ENCODE measurements at regions not wholly inside any gene's neighbourhood (a gene's known extent, or its start where the extent isn't known, plus 50 kb on each side); places are given as distances from the start of the nearest gene placed in this dataset.

DNA sequence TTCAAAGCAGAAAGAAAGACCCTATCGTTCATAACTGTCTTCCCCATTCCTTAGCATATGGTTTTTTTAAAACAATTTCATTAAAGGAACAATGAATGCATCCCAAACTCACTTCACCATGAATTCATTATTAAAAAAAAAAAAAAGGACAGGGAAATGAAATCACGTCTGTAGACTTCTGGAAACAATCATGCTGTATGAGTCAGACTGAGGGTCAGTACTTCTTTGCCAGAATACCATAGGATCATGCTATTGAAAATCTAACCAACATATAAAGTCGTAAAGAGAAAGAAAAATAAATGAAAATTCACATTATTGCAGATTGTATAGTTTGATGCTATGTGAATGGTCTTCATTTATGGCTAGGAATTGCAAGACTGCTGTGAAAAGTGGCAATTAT is 144.4 kb downstream of the PCDH18 start:
- TF ChIP-seq POLR2A (IDR thresholded peaks at IDR 0.05; ENCODE audit: low read depth, low read length), result no peak
- no peak for TF ChIP-seq POLR2AphosphoS5 (IDR thresholded peaks at IDR 0.05; ENCODE audit: low read depth, low read length)
- TF ChIP-seq POU2F2 (IDR thresholded peaks at IDR 0.05; ENCODE audit: low read depth, low read length), result no peak
- no peak for TF ChIP-seq TAF1 (IDR thresholded peaks at IDR 0.05; ENCODE audit: low read depth, low read length)
- no peak for TF ChIP-seq PAX5 (IDR thresholded peaks at IDR 0.05; ENCODE audit: insufficient read depth, low read length, severe bottlenecking)
- TF ChIP-seq SPI1 (IDR thresholded peaks at IDR 0.05; ENCODE audit: low read depth, low read length), result no peak
